ENCODE measurements at regions not wholly inside any gene's neighbourhood (a gene's known extent, or its start where the extent isn't known, plus 50 kb on each side); places are given as distances from the start of the nearest gene placed in this dataset.
"Not testable (repeated sequence)": the region's sequence is repeated elsewhere in the genome, so short reads cannot be mapped to it uniquely, and the experiment has no call there.

GRCh38 chr4:115292320-115293092 is 179.1 kb upstream of the NDST4 start:
- peak; percentile 16 for DNase-seq

- DNase-seq, result no peak
These were observed 174.0 kb upstream of the NDST4 start for GRCh38 chr4:115287426-115287825.

DNA sequence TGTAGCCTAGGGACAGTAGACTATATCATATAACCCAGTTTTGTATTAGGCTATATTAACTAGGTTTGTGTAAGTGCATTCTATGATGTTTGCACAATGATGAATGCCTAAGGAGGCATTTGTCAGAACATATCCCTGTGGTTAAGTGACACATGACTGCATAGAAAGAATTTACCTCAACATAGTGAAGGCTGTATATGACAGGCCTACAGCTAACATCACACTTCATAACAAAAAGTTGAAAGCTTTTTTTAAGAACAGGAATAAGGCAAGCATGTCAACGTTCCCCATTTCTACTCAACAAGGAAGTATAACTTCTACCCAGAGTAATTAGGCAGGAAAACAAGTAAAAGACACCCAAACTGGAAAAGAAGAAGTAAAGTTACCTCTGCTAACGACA is 165.9 kb upstream of the NDST4 start:
- peak; percentile 3 for DNase-seq

DNA sequence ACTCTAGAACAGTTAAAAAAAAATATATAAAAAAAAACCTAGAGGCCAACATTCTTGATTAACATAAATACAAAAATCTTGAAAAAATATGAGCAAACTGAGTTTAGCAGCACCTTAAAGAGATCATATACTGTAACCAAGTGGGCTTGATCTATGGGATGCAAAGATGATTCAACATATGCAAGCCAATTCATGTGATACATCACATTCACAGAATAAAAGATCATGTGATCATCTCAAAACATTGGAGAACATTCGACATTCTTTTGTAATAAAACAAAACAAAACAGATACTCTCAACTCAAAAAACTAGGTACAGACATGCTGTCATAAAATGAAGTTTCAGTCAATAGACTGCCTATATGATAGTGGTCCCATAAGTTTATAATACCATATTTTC is 165.4 kb upstream of the NDST4 start:
- DNase-seq, result no peak

DNA sequence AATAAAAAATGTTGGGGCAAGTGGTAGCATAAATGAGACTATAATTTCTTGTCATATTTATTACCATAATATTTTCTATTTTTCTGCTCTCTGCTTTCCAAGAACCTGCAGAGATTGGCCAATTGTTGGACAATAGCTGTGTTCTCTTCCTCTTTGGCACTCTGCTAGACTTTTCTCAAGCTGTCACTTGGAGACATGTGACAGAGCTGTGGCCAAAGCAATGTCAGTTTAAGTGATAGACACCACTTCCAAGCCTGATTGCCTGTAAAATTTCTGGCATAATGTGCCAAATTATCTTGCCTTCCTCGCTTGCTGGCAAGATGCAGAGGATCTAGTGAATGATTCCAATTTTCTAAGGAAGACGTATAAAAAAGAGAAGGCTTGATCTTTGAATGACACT is 162.2 kb upstream of the NDST4 start:
- DNase-seq, result peak; percentile 27

GRCh38 chr4:115274545-115274944 is 161.1 kb upstream of the NDST4 start:
- DNase-seq, result peak; percentile 42

- DNase-seq, result no peak
These were observed 159.2 kb upstream of the NDST4 start for GRCh38 chr4:115272594-115272993.

DNA sequence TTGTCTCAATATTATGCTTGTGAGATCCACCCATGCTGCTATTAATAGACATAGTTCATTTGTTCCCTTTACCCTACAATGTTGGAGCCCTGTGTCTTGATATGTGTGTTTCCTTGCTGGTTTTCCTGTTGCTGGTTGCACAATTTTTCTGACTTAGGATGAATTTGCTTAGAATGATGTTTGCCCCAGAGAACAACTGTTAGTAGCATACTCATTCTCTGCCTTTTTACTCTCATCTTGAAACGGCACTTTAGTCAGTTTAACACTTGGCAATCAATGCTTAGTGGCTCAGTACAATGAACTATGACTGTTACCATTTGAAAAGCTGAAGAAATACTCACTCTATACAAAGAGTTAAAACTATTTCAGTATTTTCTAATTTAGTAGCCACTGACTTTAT is 158.8 kb upstream of the NDST4 start:
- DNase-seq, result peak; percentile 13

GRCh38 chr4:115260195-115260594 is 146.8 kb upstream of the NDST4 start:
- DNase-seq, result no peak

- DNase-seq, result no peak
These were observed 146.2 kb upstream of the NDST4 start for GRCh38 chr4:115259642-115260041.

GRCh38 chr4:115249808-115250207 is 136.4 kb upstream of the NDST4 start:
- no peak for DNase-seq

- peak; percentile 60 for DNase-seq
These were observed 121.1 kb upstream of the NDST4 start for GRCh38 chr4:115234405-115235093.

DNA sequence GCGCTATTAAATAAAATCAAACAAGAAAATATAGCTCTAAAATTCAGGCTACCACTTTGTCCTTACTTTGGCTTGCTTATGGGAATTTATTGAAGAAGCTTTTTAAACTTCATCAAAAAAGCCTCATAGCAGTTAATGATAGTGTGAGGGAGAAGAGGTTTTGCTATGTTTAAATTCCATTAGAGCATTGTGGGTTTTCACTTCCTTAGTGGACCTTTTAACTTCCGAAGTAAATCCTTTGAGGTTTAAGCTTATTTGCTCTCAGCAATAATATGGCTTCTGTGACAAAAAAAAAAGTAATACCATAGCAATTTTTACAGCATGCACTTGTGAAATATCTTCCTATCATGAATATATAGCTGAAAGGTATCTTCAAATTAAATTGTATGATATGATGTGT is 120.2 kb upstream of the NDST4 start:
- no peak for DNase-seq

- no peak for DNase-seq
These were observed 116.5 kb upstream of the NDST4 start for GRCh38 chr4:115229873-115230272.

DNA sequence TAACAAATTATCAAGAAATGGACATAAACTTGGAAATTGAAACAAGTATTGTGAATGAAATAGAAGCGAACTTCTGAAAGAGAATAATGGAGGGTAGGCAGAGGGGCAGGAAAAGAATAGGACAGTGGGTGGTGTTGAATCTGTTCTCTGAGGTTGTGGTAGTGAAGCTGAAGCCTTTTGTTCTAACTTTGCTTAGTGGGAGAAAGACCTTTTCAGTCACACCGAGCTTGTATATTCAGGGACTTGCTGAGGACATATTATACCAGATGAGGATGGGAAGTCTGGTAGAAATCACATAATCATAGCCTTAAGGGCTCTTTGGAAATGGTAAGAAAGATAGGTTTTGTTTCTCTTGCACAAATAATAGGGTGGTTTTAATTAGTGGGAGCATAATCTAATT is 115.4 kb upstream of the NDST4 start:
- no peak for DNase-seq

DNA sequence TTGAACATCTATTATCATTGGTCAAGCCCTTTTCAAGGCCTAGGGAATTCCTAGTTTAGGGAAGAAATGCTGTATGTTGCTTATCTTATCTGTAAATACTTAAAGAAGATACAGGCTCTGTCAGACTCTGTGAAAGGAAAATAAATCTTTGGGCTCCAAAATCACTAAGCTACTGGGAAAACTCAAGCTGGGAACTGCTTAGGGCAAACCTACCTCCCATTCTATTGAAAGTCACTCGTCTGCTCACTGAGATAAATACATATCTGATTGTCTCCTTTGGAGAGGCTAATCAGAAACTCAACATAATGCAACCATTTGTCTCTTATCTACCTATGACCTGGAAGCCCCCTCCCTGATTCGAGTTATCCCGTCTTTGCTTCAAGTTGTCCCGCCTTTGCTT is 108.6 kb upstream of the NDST4 start:
- DNase-seq, result no peak

DNA sequence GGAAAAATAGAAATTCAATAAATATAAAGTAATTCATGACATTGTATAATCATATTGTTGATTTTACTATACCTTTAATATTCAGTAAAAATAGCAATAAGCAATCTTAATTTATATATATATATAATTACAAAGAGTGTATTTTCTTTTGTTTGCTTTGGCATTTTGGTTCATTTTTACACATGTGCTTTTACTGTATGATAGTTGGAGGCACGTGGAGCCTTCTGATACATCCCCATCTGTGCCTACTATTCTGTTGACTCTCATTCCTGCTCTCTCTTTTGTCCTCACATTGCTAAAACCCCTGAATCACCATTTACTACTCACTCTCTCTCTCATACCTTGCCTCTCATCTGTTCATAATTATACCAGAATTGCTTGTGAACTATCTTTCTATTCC is 106.4 kb upstream of the NDST4 start:
- no peak for DNase-seq

DNA sequence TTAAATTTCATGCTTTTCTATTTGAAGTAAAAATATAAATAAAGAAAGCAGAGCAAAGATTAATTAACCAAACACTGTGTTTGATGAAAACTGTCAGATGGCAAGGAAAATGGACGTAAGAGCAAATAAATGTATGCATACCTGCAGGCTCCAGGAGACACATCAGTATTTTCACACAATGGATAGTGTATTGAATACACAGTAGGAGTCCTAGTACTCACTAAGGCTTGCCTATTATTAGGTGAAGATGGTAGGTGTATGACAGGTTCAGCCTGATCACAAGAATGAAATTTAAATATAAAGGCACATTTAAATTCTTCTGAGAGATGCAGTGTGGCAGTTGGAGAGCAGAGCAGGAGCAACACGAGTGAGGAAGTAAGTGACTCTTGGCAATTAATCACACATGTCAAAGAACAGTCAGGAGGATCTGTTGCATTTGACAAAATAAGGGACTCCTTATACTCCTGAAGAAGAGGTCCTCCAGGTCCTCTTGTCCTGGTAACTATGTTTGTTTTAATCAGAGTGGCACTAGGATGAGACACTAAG is 106.0 kb upstream of the NDST4 start:
- peak; percentile 9 for DNase-seq

DNA sequence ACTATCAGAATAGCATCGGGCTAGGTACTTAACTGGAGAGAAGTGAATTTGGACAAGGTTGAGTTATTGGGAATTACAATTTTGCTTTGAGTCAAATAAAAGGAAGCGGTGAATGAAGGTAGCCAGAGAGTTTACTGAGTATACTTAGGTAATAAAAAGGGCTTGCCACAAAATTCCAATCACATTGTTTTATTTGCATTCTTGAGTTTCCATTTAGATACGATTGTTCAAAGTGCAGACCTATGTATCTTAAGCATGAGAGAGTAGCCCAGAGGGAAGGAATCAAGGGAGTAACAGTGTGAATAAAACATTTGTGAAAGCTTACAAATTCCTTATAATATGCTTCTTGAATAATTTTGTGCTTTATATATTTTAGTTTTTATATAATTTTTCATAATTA is 102.5 kb upstream of the NDST4 start:
- DNase-seq, result no peak

- no peak for DNase-seq
These were observed 100.3 kb upstream of the NDST4 start for GRCh38 chr4:115213716-115214115.

DNA sequence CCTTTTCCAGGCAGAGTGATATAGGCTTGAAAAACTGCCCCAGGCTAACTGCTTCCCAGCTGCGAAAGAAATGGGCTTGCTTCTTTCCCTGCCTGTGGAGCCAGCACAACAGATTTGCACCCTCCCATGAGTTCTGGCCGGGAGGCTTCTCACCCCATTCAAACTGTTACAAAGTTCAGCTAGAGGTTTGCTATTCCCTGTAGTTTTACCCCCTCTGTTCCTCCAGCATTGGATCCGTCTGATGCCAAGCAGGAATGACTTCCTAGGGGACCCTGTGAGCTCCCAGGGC is 87.6 kb upstream of the NDST4 start:
- no peak for DNase-seq

DNA sequence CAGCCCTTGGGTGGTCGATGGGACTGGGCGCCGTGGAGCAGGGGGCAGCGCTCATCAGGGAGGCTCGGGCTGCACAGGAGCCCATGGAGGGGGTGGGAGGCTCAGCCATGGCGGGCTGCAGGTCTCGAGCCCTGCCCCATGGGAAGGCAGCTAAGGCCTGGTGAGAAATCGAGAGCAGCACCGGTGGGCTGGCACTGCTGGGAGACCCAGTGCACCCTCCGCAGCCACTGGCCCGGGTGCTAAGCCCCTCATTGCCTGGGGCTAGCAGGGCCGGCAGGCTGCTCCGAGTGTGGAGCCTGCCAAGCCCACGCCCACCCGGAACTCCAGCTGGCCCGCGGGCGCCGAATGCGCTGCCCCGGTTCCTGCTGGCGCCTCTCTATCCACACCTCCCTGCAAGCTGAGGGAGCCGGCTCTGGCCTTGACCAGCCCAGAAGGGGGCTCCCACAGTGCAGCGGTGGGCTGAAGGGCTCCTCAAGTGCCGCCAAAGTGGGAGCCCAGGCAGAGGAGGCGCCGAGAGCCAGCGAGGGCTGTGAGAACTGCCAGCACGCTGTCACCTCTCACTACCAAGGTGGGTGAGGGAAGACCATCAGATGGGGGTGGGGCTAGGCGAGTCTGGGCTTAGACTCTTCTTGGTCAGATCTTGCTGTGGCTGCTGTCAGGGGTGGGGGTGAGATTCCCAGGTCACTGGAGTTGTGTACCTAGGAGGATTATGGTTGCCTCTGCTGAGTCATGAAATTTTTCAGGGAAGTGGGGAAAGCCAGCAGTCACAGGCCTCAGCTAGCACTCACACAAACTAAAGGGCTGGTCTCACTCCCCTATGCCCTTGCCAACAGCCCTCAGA is 87.0 kb upstream of the NDST4 start:
- DNase-seq, result not testable (repeated sequence)

DNA sequence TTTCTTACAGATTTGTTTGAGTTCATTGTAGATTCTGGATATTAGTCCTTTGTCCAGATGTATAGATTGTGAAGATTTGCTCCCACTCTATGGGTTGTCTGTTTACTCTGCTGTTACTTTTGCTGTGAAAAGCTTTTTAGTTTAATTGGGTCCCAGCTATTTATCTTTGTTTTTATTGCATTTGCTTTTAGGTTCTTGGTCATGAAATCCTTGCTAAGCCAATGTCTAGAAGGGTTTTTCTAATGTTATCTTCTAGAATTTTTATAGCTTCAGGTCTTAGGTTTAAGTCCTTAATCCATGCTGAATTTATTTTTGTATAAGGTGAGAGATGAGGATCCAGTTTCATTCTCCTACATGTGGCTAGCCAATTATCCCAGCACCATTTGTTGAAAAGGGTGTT is 81.2 kb upstream of the NDST4 start:
- DNase-seq, result not testable (repeated sequence)

DNA sequence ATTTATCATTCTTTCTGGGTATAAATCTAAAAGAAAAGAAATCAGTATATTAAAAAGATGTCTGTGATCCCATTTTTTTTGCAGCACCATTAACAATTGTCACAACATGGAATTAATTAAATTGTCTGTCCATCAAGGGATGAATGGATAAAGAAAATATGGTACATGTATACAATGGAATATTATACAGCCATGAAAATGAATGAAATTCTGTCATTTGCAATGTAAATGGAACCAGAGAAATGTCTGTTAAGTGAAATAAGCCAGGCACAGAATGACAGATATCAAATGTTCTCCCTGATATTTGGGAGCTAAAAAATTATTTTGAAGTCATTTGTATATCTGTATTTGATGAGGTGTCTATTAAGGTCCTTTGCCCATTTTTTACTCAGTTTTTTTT is 77.1 kb upstream of the NDST4 start:
- no peak for DNase-seq

All from hematopoietic multipotent progenitor cell treated with erythropoietin and hydrocortisone succinate and interleukin-3 and kit ligand, for 6 days (in vitro differentiated cells).